HG02973 (cell line): ENCODE measurements at regions not wholly inside any gene's neighbourhood (a gene's known extent, or its start where the extent isn't known, plus 50 kb on each side); places are given as distances from the start of the nearest gene placed in this dataset.
"Not testable (repeated sequence)": the region's sequence is repeated elsewhere in the genome, so short reads cannot be mapped to it uniquely, and the experiment has no call there.

ENCODE experiments used
- ATAC-seq: cut with Tn5 transposase; IDR thresholded peaks from one replicate; pipeline ENCODE4 v1.9.1; 2021; ENCODE audit warnings: moderate library complexity; ENCODE audit not compliant: unreplicated experiment

DNA sequence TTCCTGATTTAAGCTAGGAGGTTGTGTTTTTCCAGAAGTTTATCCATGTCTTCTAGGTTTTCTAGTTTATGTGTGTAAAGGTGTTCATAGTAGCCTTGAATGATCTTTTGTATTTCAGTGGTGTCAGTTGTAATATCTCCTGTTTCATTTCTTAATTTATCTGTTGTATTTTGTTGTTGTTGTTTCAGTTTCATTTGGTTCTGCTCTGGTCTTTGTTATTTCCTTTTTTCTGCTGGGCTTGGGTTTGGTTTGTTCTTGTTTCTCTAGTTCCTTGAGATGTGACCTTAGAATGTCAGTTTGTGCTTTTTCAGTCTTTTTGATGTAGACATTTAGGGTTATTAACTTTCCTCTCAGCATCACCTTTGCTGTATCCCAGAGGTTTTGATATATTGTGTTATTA, 62.8 kb downstream of the SCP2D1 start:
- not testable (repeated sequence) for ATAC-seq

DNA sequence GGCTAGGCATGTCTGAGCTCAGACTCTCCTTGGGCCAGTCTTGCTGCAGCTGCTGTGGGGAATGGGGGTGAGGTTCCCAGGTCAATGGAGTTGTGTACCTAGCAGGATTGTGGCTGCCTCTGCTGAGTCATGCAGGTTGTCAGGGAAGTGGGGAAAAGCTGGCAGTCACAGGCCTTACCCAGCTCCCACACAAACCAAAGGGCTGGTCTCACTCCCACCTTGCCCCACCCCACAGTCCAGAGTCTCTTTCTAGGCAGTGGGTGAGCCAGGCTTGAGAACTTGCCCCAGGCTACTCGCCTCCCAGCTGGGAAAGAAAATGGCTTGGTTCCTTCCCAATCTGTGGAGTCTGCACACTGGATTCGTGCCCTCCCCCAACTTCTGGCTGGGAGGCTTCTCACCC, 65.7 kb downstream of the SCP2D1 start:
- no peak for ATAC-seq

DNA sequence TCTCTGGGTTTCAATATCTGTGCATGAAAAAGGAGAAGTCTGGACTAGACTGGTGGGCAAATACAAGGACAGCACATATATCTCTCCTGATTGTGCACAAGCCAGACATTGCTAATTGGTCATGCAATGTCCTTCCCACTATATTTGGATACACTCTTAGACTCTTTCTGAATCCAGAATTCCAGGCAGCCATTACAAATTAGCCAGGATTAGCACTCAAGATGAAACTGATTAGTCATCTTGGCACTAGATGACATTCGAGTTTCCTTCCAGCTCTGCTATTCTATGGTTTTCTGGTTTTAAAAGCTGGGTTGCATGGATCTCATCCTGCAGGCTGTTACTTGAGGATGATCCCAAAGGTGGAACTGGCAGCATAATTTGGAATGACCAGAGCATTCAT, 73.2 kb downstream of the SCP2D1 start:
- no peak for ATAC-seq

DNA sequence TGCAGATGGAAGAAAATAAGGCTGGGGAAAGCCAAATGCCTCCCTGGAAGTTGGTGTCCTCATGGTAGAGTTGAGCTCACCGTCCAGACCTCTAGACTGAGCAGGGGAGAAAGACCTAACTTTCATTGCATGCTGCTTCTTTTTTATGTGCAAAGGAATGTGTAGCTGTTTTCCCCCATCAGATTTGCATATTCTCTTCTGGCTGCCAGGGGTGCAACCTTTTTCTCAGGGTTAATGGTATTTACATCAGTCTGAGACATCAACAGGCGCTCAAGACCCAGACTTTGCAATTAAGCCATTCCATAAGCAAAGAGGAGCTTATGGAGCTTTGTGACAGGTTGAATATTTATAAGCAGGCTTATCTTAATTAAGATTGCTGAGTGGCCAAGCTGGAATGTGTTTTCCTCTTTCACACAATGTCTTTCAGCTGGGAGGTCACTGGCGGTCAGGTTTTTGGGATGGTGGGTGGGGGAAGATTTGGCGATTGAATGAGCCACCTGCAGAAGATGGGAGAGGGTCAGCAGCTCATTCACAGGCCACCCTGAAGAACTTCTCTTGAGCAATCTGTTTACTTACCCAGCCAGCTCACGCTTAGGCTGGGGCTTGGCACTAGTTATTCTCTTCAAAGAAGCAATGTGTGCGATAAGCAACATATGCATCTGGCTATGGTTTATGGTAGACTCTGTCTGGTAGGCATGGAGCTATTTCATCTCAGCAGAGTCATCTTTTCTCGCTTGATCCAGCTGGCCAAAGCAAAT, 88.6 kb downstream of the SCP2D1 start:
- no peak for ATAC-seq

DNA sequence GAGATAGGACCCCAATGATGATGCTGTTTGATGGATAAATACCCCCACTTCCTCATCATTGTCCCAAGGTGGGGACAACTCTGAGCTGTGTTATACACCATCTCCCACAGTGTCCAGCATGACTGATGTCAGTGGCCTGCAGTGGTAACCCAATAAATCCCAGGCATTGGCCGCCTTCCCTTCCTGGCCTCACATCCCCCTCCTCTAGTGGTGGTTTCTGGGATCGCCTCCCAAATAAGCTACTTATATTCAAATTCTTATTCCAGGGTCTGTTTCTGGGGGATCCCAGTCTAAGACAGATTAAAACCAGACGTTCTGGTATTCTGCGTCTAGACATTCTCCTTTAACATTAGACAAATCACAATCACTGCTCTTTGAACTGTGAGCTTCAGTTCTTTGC, 90.6 kb downstream of the SCP2D1 start:
- ATAC-seq = no peak

DNA sequence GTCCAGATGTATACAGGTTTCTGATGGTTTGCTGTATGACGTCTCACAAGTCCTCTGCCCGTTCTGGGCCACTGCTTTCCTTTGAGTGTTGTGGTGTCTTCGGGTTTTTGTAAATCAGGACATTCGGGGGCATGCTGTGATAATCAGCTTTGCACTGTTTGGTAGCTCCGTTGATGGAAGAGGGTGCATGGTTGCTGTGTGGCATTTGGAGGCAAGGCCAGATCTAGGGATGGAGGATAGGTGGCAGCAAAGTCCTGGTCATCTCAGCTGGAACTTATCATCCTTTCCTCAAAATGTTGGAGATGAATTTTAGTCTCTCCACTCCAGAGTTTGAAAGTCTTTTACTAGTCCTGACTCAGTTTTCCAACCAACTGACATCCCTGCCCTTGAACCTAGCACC, 91.0 kb downstream of the SCP2D1 start:
- no peak for ATAC-seq

DNA sequence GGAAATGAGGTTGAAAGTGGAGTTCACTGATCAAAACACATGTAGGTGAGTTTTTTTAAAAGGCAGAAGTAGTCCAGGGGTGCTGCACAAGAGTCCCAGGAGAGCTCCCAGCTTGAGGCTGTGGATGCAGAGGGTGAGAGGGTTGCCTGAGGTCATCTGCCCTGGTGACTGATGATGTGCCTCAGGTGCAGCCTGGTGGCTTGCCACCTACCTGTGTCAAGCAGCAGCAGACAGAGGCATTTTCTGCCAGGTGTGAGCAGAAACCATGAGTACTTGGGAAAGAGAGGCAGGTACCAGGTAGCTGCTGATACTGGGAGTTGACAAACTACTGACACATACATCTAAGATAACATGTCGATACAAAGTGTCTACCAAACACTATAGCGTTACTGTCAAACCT, 92.5 kb downstream of the SCP2D1 start:
- ATAC-seq = no peak

DNA sequence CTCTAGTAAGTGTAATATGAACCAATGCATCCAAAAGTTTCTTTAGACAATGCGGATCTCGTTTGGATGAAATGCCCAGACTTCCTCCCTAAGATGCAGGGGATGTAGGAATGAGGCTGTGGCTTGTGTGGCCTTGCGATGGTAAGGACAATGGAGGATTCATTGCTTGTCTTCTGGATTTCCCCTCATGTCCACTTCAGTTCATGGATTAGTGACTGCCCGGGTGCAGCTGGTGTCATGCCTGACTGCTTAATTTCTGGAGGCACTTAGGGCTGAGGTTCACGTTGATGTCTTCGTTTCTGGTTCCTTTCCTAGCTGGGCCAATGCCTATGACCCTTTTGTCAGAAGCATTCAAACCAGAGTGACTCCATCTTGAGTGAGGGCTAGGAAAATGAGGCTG, 93.8 kb downstream of the SCP2D1 start:
- no peak for ATAC-seq

DNA sequence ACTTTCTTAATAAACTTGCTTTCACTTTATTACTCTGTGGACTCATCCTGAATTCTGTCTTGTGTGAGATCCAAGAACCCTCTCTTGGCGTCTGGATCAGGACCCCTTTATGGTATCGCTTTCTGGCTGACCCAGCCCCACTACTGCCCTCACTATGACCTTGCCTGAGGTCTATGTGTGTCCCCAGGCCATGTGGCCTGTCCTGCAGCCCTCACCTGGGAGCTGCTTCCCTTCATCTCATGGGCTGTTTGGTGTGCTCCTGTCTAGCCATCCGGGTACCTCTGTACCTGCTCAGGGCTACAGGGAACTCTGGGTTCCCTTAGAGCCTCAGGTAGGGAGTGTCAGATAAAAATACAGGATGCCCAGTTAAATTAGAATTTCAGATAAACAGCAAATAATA, 94.5 kb downstream of the SCP2D1 start:
- no peak for ATAC-seq

DNA sequence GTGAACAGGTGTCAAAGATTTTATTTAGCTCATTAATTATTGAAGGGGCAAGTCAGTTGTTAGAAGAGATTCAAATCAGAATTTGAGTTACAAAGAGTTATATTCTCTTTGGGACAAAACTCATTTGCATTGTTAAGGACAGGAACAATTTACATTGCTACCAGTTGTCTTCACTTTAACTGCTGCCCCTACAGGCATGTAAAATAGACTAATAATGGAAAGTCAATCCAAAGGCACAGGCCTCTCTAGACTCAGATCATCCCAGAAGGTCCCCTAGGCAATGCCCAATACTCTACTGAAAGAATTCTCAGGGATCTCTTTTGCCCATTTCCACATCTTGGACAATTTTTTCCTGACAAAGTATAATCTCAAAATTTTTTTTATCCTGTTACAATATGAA, 95.7 kb downstream of the SCP2D1 start:
- no peak for ATAC-seq

DNA sequence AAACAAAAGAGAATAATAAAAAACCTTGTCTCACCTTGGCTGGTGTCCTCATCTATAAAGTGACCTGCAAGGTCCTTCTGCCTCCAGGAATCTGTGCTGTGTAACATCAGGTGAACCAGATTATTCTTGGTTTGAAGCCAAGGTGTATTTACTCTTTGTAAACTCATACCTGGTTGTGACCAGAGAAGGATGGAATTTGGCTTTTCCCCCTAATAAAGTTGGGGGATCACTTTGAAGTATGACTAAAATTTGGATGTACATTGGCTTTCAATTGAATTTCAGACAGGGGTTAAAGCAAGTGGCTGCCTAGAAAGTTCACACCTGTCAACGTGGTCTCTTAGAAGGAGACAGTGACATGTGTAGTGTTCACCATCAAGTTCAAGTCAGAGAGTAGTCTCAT, 100.1 kb downstream of the SCP2D1 start:
- ATAC-seq = no peak

DNA sequence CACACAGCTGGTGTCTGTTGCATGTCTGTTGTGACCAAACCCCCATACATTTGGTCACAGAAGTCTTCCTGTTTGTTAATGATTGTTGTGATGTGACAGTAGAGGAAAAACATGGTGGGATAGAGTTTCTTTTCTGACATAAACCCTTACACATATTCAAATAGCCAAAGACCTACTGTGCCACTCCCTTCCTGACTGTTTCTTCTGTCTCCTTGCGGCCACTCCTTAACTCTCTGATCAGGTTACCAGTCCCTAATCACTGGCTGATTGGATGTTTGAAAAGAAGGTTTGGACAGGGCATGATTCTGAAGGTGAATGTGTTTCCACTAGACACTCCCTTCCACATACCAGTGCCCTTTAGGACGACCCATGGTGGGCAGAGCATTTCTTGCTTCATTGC, 101.2 kb downstream of the SCP2D1 start:
- no peak for ATAC-seq

DNA sequence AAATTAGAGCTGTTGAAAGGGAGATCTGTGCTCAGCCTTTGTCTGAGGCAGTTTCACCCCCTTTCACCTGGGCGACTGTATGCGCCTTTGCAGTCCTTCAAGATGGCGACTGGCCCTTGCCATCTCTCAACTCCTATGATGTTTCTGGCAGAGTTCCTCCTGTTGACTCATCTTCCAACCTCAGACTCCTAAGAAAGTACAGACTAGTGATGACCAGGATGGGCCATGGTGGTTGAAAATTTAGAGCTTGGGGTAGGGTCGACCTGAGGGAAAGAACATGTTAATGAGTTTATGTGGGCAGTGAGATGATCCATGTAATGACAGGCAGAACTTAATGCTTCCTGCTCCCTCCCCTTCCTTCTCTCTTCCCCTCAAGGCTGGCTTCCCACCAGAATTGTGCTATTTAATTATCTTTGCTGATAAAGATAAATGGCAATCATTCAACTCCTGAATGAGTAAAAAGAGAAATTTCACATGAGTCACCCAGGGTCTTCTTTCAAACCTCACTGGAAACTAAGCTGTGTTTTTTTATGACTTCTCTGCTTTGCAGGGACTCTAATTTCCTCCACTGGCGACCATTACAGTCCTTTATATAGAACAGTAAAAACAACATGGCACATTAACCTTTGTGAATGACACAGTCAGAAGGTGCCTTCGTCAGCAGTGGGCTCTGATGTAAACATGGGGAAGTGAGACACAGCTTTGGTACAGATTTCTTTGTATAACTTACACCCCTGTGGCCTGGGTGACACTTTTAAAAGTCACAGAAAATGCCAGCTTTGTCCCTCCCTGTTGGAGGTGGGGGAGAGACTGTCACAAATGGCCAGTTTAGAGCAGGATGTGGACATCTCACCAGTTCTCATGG, 103.5 kb downstream of the SCP2D1 start:
- ATAC-seq = no peak

DNA sequence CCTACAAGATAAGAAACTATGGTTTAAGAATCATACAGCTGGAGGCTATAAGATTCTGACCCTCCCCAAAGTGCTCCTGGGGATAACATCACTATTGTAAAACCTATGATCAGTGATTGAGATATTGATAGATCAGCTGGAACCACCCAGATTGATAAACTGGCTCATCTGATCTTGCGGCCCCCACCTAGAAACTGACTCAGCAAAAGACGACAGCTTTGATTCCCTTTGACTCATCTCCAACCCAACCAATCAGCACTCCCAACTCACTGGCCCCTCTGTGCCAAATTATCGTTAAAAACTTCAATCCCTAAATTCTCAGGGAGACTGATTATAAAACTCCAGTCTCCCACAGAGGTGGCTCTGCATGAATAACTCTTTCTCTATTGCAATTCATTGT, 106.4 kb downstream of the SCP2D1 start:
- ATAC-seq = no peak

DNA sequence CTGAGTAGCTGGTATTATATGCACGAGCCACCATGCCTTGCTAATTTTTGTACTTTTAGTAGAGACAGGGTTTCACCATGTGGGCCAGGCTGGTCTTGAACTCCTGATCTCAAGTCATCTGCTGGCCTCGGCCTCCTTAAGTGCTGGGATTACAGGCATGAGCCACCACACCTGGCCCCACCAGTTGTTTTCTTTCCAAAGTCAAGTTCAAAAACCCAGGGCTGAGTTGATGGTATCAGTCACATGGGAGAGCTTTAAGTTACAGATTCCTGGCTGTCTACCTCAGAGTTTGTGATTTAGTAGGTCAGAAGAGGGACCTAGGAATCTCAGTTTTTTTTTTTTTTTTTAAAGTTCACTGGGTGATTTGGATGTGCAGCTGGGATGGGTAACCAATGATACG, 107.7 kb downstream of the SCP2D1 start:
- no peak for ATAC-seq

DNA sequence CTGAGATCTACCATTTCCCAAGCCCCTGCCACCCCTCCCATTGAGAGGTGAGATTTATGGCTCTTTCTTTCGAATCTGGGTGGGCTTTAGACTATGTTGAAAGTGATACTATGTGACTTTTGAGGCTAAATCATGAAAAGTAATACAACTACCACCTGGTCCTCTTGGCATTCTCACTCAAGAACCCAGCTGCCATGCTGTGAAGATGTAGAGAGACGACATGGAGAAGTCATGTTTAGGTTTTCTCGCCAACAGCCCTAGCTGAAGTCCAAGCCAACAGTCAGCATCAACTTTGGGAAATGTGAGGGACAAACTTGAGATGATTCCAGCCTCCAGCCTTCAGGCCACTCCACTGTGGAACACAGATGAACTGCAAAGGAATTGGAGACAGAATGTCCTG, 108.7 kb downstream of the SCP2D1 start:
- ATAC-seq = no peak

DNA sequence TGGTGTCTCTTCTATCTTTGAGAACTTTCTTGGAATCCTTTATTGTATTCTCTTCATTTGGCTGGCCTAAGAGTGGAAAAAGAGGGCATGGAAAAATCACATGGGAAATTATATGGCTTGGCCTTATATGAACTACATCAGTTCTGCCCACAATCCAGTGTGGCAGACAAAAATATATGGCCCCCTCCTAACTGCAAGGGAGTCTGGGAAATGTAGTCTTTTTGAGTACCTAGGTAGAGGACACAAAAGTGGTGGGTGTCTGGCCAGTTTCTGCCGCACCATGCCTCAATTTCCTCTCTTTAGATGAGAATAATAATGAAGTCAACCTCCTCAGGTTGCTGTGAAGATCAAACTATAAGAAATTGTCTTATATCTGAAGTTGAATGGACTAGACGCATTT, 109.3 kb downstream of the SCP2D1 start:
- no peak for ATAC-seq

DNA sequence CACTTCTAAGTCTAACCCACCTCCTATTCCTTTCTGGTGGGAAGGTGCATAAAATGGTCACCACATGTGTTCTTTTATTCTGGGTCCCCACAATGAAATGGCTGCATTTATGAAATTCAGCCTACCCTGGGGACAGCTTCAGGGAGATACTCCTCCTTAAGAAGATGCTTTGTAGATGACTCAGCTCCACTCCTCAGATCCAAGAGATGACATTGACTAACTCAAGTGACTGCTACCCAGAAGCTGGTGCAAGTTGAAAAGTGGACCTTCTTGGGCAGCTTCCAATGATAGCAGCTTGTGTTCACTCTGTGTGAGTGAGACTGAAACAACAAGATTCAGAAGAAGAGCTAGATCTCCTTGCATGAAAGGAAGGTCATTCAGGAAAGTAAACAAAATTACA, 113.4 kb downstream of the SCP2D1 start:
- no peak for ATAC-seq

DNA sequence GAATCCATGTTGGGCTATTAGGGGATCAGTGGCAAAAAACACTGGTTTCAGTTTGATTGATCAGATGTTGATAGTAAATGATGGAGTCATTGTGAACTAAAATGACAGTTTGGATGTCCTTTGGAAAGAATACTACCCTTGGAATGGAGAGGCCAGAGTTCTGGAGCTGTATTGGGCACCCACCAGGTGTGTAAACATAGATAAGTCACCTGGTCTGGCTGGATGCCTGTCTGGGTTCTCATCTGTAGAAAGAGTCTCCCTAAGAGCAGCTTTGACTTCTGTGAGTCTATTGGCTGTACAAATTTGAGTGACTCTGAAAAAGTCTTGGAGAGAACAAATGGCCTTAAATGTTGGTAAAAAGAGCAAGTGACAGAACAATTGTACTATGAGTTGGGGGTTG, 115.0 kb downstream of the SCP2D1 start:
- ATAC-seq = no peak

DNA sequence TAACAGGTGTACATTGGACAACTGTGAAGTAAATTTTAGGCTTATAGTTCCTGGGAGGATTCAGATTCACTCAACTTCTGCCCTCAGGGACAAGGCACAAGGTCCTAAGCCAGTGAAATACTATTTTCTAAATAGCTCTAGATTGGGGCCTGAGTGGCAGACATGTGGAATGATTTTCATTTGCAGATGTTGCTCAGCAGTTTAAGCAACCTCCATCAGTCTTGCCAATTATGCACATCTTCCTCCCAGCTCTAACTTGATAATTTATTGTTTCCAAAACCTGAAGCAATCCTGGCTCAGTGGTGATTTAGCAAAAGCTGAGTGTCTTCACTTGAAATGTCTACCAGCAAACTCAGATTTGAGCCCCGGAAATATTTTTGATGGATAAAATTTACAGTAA, 116.2 kb downstream of the SCP2D1 start:
- no peak for ATAC-seq

DNA sequence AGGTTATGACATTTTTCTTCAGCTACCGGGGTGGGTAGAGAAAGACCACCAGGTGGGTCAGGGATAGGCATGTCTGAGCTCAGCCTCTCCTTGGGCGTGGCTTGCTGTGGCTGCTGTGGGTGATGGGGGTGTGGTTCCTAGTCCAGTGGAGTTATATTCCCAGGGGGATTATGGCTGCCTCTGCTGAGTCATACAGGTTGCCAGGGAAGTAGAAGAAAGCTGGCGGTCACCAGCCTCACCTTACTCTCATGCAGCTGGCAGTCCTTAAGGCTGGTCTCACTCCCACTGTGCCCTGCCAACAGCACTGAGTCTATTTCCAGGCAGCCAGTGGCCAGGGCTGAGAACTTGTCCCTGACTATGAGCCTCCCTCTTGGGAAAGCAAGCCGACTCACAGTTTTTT, 130.0 kb downstream of the SCP2D1 start:
- ATAC-seq = no peak

DNA sequence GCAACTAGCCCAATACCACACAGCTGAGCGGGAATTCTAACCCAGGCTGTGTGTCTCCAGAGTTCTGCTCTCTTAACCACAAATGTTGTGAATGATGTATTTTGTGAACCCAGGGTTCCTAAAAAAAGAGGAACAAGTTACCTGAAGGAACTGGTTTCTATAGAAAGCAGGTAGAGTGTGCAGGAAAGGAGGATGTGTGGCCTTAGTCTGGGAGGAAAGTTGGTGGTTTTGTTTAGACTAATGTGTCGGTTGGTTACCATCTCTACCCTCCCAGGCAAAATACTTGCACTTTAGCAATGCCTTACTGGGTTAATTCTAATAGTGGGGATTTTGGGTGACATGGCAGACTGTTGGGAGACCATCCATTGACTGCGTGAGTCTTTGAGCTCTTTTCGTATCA, 143.3 kb downstream of the SCP2D1 start:
- ATAC-seq = no peak
